ENCODE measurements at regions not wholly inside any gene's neighbourhood (a gene's known extent, or its start where the extent isn't known, plus 50 kb on each side); places are given as distances from the start of the nearest gene placed in this dataset.

DNA sequence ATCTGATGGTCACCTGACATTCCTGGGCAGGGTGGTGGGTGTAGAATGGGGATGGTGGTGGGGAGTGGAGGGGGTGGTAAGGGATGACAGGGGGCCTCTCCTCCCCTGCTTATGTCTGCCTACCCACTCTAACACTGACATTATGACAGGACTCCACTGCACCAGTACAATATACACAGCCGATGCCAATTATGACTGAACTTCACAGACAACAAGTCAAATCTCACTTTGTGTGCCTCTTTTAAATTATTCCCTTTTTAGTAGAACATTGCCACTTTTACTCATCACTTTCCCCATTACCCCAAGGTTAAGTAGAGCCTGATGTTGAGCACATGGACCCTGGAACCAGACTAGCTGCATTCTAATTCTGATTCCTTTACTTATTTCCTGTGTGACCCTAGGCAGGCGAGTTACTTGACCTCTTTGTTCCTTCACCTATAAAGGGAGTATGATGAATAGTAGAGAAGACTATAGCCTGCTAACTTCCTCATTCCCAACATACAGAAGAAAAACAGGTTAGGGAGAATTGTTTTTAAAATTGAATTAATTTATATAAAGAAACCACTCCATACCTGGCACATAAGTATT is 464.7 kb downstream of the DMRT2 start:
- Histone ChIP-seq H3K36me3 (ENCODE audit: control insufficient read depth, insufficient read depth, low read length) (no peaks in the 10 kb centered on the region), H3K4me3 (ENCODE audit: low read depth, low read length) (no peak overlapping the region), H3K27me3 (ENCODE audit: control insufficient read depth, insufficient read depth, low read length) (no peaks in the 10 kb centered on the region)
- peak; percentile 34 for DNase-seq (ENCODE audit: low read depth)
- FAIRE-seq = no peak
- TF ChIP-seq CTCF (IDR thresholded peaks at IDR 0.05; ENCODE audit: insufficient read depth, low read length, severe bottlenecking) = no peak

- Histone ChIP-seq H3K36me3 (ENCODE audit: control insufficient read depth, insufficient read depth, low read length) (no peaks in the 10 kb centered on the region), H3K4me3 (ENCODE audit: low read depth, low read length) (no peak overlapping the region), H3K27me3 (ENCODE audit: control insufficient read depth, insufficient read depth, low read length) (no peaks in the 10 kb centered on the region)
- FAIRE-seq = no peak
- DNase-seq (ENCODE audit: low read depth) = no peak
- no peak for TF ChIP-seq CTCF (IDR thresholded peaks at IDR 0.05; ENCODE audit: insufficient read depth, low read length, severe bottlenecking)
Observed at GRCh38 chr9:1515557-1515956, 465.4 kb downstream of the DMRT2 start.

- no peak for FAIRE-seq
- no peak for TF ChIP-seq CTCF (IDR thresholded peaks at IDR 0.05; ENCODE audit: insufficient read depth, low read length, severe bottlenecking)
Observed at GRCh38 chr9:1521547-1521946, 471.4 kb downstream of the DMRT2 start.

DNA sequence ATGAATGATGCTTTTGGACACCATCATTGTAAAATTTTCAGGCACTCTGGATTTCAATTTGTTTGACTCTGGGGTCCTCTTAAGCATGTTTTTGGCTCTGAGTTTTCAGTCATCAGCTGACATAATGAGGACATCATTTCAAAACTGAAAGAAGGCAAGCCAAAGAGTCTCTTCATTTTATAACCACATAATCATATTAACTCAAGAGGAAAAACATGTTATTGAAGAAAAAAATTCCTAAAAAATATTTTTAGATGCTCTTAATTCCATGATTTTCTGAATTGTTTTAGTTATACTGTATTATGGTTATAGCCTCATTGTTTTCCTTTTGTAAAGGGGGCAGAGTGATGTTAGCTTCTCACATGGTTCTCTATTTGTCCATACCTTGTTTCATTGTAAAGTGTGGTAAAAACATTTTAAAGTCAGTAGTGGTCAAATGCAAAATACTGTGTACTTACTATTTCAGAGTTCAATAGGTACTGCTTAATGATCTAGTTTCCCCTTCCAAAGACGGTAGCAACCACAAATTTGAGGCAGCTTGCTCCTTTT is 472.1 kb downstream of the DMRT2 start:
- TF ChIP-seq CTCF (IDR thresholded peaks at IDR 0.05; ENCODE audit: insufficient read depth, low read length, severe bottlenecking) = no peak
- FAIRE-seq = no peak
- DNase-seq (ENCODE audit: low read depth) = no peak

More at GRCh38 chr9:1521547-1521946, 471.4 kb downstream of the DMRT2 start:
- H3K27me3 ChIP-seq (ENCODE audit: control insufficient read depth, insufficient read depth, low read length) = no peaks in the 10 kb centered on the region
- no peak overlapping the region for H3K4me3 ChIP-seq (ENCODE audit: low read depth, low read length)
- no peak for DNase-seq (ENCODE audit: low read depth)
- H3K36me3 ChIP-seq (ENCODE audit: control insufficient read depth, insufficient read depth, low read length) = no peaks in the 10 kb centered on the region

DNA sequence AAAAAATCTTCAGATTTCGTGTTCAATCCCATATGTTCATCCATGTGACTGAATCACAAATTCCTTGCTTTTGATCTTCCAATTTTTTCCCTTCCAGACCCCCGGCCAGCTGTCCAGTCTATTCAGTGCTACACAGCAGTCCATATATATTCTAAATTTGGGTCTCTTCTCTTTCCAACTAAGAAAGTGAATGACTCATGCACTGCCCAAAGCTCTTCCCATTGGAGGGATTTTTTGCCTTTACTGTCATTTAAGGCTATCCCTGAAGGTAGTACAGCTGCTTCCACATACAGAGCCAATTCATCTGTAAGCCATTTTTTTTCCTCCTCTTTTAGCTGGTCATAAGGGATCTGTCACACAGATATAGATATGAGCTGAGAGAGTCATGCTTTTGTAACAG is 478.3 kb downstream of the DMRT2 start:
- H3K27me3 ChIP-seq (ENCODE audit: control insufficient read depth, insufficient read depth, low read length) = no peaks in the 10 kb centered on the region
- no peak for TF ChIP-seq CTCF (IDR thresholded peaks at IDR 0.05; ENCODE audit: insufficient read depth, low read length, severe bottlenecking)
- FAIRE-seq (no peak), DNase-seq (ENCODE audit: low read depth) (no peak)
- no peaks in the 10 kb centered on the region for H3K36me3 ChIP-seq (ENCODE audit: control insufficient read depth, insufficient read depth, low read length)
- no peak overlapping the region for H3K4me3 ChIP-seq (ENCODE audit: low read depth, low read length)

More for the DNA sequence above, 472.1 kb downstream of the DMRT2 start:
- H3K4me3 ChIP-seq (ENCODE audit: low read depth, low read length) = no peak overlapping the region
- no peaks in the 10 kb centered on the region for H3K27me3 ChIP-seq (ENCODE audit: control insufficient read depth, insufficient read depth, low read length)
- H3K36me3 ChIP-seq (ENCODE audit: control insufficient read depth, insufficient read depth, low read length) = no peaks in the 10 kb centered on the region

DNA sequence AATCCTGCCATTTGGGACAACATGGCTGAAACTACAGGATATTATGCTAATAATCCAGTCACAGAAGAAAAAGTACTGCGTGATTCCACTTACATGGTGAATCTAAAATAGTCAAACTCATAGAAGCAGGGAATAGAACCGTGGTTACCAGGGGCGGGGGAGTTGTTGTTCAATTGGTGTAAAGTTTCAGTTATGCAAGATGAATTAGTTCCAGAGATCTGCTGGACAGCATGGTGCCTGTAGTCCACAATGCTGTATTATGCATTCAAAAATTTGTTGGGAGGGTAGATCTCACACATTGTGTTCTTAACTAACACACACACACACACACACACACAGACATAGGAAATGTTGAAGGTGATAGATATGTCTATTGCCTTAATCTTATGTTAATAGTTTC is 480.5 kb downstream of the DMRT2 start:
- FAIRE-seq (no peak), DNase-seq (ENCODE audit: low read depth) (no peak)
- TF ChIP-seq CTCF (IDR thresholded peaks at IDR 0.05; ENCODE audit: insufficient read depth, low read length, severe bottlenecking) = no peak
- Histone ChIP-seq H3K27me3 (ENCODE audit: control insufficient read depth, insufficient read depth, low read length) (no peaks in the 10 kb centered on the region), H3K36me3 (ENCODE audit: control insufficient read depth, insufficient read depth, low read length) (no peaks in the 10 kb centered on the region), H3K4me3 (ENCODE audit: low read depth, low read length) (no peak overlapping the region)
